GM23338 (cell line): ENCODE measurements at regions not wholly inside any gene's neighbourhood (a gene's known extent, or its start where the extent isn't known, plus 50 kb on each side); places are given as distances from the start of the nearest gene placed in this dataset.

Experiments used
- ATAC-seq: fragments of 200-7000 bp; cut with Tn5 transposase; 3 replicates; pipeline ENCODE4 v1.9.1; 2020
- DNase-seq: peaks from one replicate; pipeline ENCODE4 v3.0.0-alpha.2; 2015; ENCODE audit warnings: low spot score
- H2AFZ ChIP-seq: fragments of 200-600 bp; sonication (generic); 2 replicates; pipeline ENCODE4 v1.8.0; 2016; ENCODE audit warnings: antibody characterized with exemption, mild to moderate bottlenecking, moderate library complexity
- H3F3A ChIP-seq: fragments of 200-600 bp; sonication (generic); replicated peaks from 2 replicates; pipeline ENCODE4 v1.8.0; 2017; ENCODE audit warnings: antibody characterized with exemption, mixed run types, low read depth
- H3K27ac ChIP-seq: fragments of 200-600 bp; sonication (generic); 2 replicates; pipeline ENCODE4 v1.6.1; 2016; ENCODE audit warnings: low read depth
- H3K27me3 ChIP-seq: fragments of 200-600 bp; sonication (generic); 2 replicates; pipeline ENCODE4 v1.8.0; 2016; ENCODE audit warnings: mild to moderate bottlenecking, mixed run types, moderate library complexity; ENCODE audit not compliant: insufficient read depth
- H3K36me3 ChIP-seq: fragments of 200-600 bp; sonication (generic); 2 replicates; pipeline ENCODE4 v1.8.0; 2016; ENCODE audit warnings: mild to moderate bottlenecking; ENCODE audit not compliant: insufficient read depth
- H3K4me1 ChIP-seq: fragments of 200-600 bp; sonication (generic); 2 replicates; pipeline ENCODE4 v1.8.0; 2016; ENCODE audit warnings: mild to moderate bottlenecking, moderate library complexity; ENCODE audit not compliant: insufficient read depth
- H3K4me2 ChIP-seq: fragments of 200-600 bp; sonication (generic); 2 replicates; pipeline ENCODE4 v1.7.1; 2017; ENCODE audit warnings: mixed run types
- H3K4me3 ChIP-seq: fragments of 200-600 bp; sonication (generic); 2 replicates; pipeline ENCODE4 v1.6.1; 2016; ENCODE audit warnings: mixed run types
- H3K79me2 ChIP-seq: fragments of 200-600 bp; sonication (generic); replicated peaks from 2 replicates; pipeline ENCODE4 v1.8.0; 2017; ENCODE audit warnings: mild to moderate bottlenecking; ENCODE audit not compliant: insufficient read depth
- H3K9me2 ChIP-seq: fragments of 200-600 bp; sonication (generic); 2 replicates; pipeline ENCODE4 v1.8.0; 2017; ENCODE audit not compliant: insufficient read depth
- H4K20me1 ChIP-seq: fragments of 200-600 bp; sonication (generic); replicated peaks from 2 replicates; pipeline ENCODE4 v1.8.0; 2017; ENCODE audit warnings: mild to moderate bottlenecking; ENCODE audit not compliant: insufficient read depth
- H3K27ac Mint-ChIP-seq: 2 replicates; pipeline ENCODE4 v1.8.0; 2020; ENCODE audit warnings: inconsistent platforms, mild to moderate bottlenecking, moderate library complexity, mixed read lengths
- H3K27me3 Mint-ChIP-seq: 3 replicates; pipeline ENCODE4 v1.8.0; 2022; ENCODE audit warnings: low read depth, mild to moderate bottlenecking, moderate library complexity, mixed read lengths, inconsistent platforms; ENCODE audit not compliant: insufficient read depth, poor library complexity
- H3K36me3 Mint-ChIP-seq: 3 replicates; pipeline ENCODE4 v1.8.0; 2021; ENCODE audit warnings: low read depth, mild to moderate bottlenecking, inconsistent platforms, moderate library complexity, mixed read lengths
- H3K4me1 Mint-ChIP-seq: 3 replicates; pipeline ENCODE4 v1.8.0; 2020; ENCODE audit warnings: mild to moderate bottlenecking, inconsistent platforms, mixed read lengths
- H3K4me3 Mint-ChIP-seq: 3 replicates; pipeline ENCODE4 v1.8.0; 2021; ENCODE audit warnings: moderate library complexity, mild to moderate bottlenecking, inconsistent platforms, mixed read lengths
- H3K9me3 Mint-ChIP-seq: 3 replicates; pipeline ENCODE4 v1.8.0; 2020; ENCODE audit warnings: moderate library complexity, mild to moderate bottlenecking, inconsistent platforms, mixed read lengths
- CREB1 ChIP-seq: fragments of 250-450 bp; sonication (Bioruptor Pico); IDR thresholded peaks from 2 replicates; pipeline ENCODE4 v1.5.0; 2020; ENCODE audit warnings: low read depth, mild to moderate bottlenecking, moderate library complexity
- CTCF ChIP-seq, 2 experiments: fragments of 200-600 bp in 1 of 2; sonication (generic) in 1 of 2; conservative IDR thresholded peaks; 2 replicates each; pipeline versions ENCODE4 v1.5.1 to v1.6.1; 2016 to 2017; ENCODE audit warnings: antibody characterized with exemption in 2 of 2, low read depth in 2 of 2, mild to moderate bottlenecking in 2 of 2, moderate library complexity in 1 of 2
- ETS1 ChIP-seq: IDR thresholded peaks from 2 replicates; pipeline ENCODE4 v1.6.1; 2016; ENCODE audit warnings: antibody characterized with exemption
- EZH2 ChIP-seq: fragments of 200-600 bp; sonication (generic); IDR thresholded peaks from one replicate; pipeline ENCODE4 v1.8.0; 2017; ENCODE audit warnings: antibody characterized with exemption, mild to moderate bottlenecking, low read depth; ENCODE audit not compliant: unreplicated experiment
- EZH2phosphoT487 ChIP-seq: fragments of 200-600 bp; sonication (generic); IDR thresholded peaks from one replicate; pipeline ENCODE4 v1.8.1; 2018; ENCODE audit warnings: antibody characterized with exemption; ENCODE audit not compliant: unreplicated experiment
- NANOG ChIP-seq: IDR thresholded peaks from 2 replicates; pipeline ENCODE4 v1.6.1; 2016; ENCODE audit warnings: antibody characterized with exemption, borderline replicate concordance
- POLR2AphosphoS5 ChIP-seq: IDR thresholded peaks from 2 replicates; pipeline ENCODE4 v1.6.1; 2016; ENCODE audit warnings: antibody characterized with exemption, low read depth
- STAT1 ChIP-seq: IDR thresholded peaks from one replicate; pipeline ENCODE4 v1.6.1; 2016; ENCODE audit warnings: antibody characterized with exemption; ENCODE audit not compliant: unreplicated experiment
- ZNF114 ChIP-seq: fragments of 250-450 bp; sonication (Bioruptor Pico); IDR thresholded peaks from 2 replicates; pipeline ENCODE4 v1.5.0; 2020; ENCODE audit warnings: mild to moderate bottlenecking, moderate library complexity
- ZNF331 ChIP-seq: fragments of 250-450 bp; sonication (Bioruptor Pico); IDR thresholded peaks from 2 replicates; pipeline ENCODE4 v1.5.0; 2020; ENCODE audit warnings: low read depth, mild to moderate bottlenecking, moderate library complexity
- ZNF462 ChIP-seq: fragments of 250-450 bp; sonication (Bioruptor Pico); IDR thresholded peaks from 2 replicates; pipeline ENCODE4 v1.5.0; 2020; ENCODE audit warnings: mild to moderate bottlenecking, moderate library complexity
- TF ChIP-seq, protein P1 (sequence below): IDR thresholded peaks from one replicate; pipeline ENCODE4 v1.6.1; 2018; ENCODE audit warnings: antibody characterized with exemption; ENCODE audit not compliant: unreplicated experiment

- TF ChIP-seq ZNF331 (CRISPR knock-in tag) (no peak), ETS1 (no peak)
Measured at GRCh38 chr2:122100346-122100745, 344.9 kb downstream of the TSN start (continued).

- TF ChIP-seq EZH2phosphoT487: no peak
- TF ChIP-seq ZNF331 (CRISPR knock-in tag): no peak
- TF ChIP-seq, protein P1, sequence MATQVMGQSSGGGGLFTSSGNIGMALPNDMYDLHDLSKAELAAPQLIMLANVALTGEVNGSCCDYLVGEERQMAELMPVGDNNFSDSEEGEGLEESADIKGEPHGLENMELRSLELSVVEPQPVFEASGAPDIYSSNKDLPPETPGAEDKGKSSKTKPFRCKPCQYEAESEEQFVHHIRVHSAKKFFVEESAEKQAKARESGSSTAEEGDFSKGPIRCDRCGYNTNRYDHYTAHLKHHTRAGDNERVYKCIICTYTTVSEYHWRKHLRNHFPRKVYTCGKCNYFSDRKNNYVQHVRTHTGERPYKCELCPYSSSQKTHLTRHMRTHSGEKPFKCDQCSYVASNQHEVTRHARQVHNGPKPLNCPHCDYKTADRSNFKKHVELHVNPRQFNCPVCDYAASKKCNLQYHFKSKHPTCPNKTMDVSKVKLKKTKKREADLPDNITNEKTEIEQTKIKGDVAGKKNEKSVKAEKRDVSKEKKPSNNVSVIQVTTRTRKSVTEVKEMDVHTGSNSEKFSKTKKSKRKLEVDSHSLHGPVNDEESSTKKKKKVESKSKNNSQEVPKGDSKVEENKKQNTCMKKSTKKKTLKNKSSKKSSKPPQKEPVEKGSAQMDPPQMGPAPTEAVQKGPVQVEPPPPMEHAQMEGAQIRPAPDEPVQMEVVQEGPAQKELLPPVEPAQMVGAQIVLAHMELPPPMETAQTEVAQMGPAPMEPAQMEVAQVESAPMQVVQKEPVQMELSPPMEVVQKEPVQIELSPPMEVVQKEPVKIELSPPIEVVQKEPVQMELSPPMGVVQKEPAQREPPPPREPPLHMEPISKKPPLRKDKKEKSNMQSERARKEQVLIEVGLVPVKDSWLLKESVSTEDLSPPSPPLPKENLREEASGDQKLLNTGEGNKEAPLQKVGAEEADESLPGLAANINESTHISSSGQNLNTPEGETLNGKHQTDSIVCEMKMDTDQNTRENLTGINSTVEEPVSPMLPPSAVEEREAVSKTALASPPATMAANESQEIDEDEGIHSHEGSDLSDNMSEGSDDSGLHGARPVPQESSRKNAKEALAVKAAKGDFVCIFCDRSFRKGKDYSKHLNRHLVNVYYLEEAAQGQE: no peak
- TF ChIP-seq NANOG: no peak
- TF ChIP-seq EZH2: no peak
- TF ChIP-seq STAT1: no peak
- no peak for TF ChIP-seq ETS1
- no peak for TF ChIP-seq ZNF114
- TF ChIP-seq POLR2AphosphoS5: no peak
- TF ChIP-seq CREB1 (CRISPR knock-in tag): no peak
- no peak for TF ChIP-seq CTCF (conservative IDR thresholded peaks at IDR 0.05; ENCODE audit: low read depth in 2 of 2)
- no peak for TF ChIP-seq ZNF462 (CRISPR knock-in tag)
- H3K27ac ChIP-seq: no peak overlapping the region
- H3K4me3 ChIP-seq: no peak overlapping the region
- Mint-ChIP-seq H3K36me3 (no peaks in the 10 kb centered on the region), H3K27ac (no peak overlapping the region), H3K9me3 (peaks cover 19% of the 10 kb centered on the region), H3K4me3 (no peak overlapping the region), H3K27me3 (no peaks in the 10 kb centered on the region), H3K4me1 (peaks cover under 1% of the 10 kb centered on the region; the same call in 1 of the 3 replicates)
- no peak for DNase-seq
- H4K20me1 ChIP-seq: no peaks in the 10 kb centered on the region
- peak overlapping the region; percentile 61 for H2AFZ ChIP-seq
- H3K4me2 ChIP-seq: no peak overlapping the region
- no peaks in the 10 kb centered on the region for H3K36me3 ChIP-seq
- no peak for ATAC-seq
- H3K27me3 ChIP-seq: no peaks in the 10 kb centered on the region
- H3K4me1 ChIP-seq: no peaks in the 10 kb centered on the region
- peaks cover 23% of the 10 kb centered on the region for H3K9me2 ChIP-seq
- H3F3A ChIP-seq: no peaks in the 10 kb centered on the region
- H3K79me2 ChIP-seq: no peaks in the 10 kb centered on the region
Measured at GRCh38 chr2:122100756-122101155, 345.3 kb downstream of the TSN start.
